ENCODE measurements at regions not wholly inside any gene's neighbourhood (a gene's known extent, or its start where the extent isn't known, plus 50 kb on each side); places are given as distances from the start of the nearest gene placed in this dataset.

- Histone ChIP-seq H3K9me3 (ENCODE audit: low read length) (no peaks in the 10 kb centered on the region), H3K27ac (ENCODE audit: low read depth, low read length, poor library complexity, severe bottlenecking) (no peak overlapping the region), H3K79me2 (ENCODE audit: insufficient read depth, low read length) (no peaks in the 10 kb centered on the region), H3K9ac (ENCODE audit: low read length) (no peak overlapping the region), H3K36me3 (ENCODE audit: insufficient read depth, low read length) (no peaks in the 10 kb centered on the region), H3K27me3 (ENCODE audit: insufficient read depth, low read length) (no peaks in the 10 kb centered on the region), H3K9me2 (ENCODE audit: low read depth, low read length) (no peaks in the 10 kb centered on the region), H3K4me1 (ENCODE audit: insufficient read depth, low read length, severe bottlenecking) (no peaks in the 10 kb centered on the region), H3K4me2 (ENCODE audit: low read length) (no peak overlapping the region), H3K4me3 (ENCODE audit: low read depth, low read length, poor library complexity, severe bottlenecking) (no peak overlapping the region), H4K20me1 (ENCODE audit: insufficient read depth, low read length) (no peaks in the 10 kb centered on the region), H3F3A (ENCODE audit: insufficient read depth, low read length) (no peaks in the 10 kb centered on the region), H2AFZ (ENCODE audit: low read length) (no peak overlapping the region)
- no peak for TF ChIP-seq EZH2 (IDR thresholded peaks at IDR 0.05; ENCODE audit: borderline replicate concordance, low read length)
- no peak for TF ChIP-seq CTCF (IDR thresholded peaks at IDR 0.05; ENCODE audit: low read length)
Observed at GRCh38 chr11:25899617-25900160, 432.2 kb upstream of the ANO3 start.

GRCh38 chr11:25900814-25901213 lies 431.1 kb upstream of the ANO3 start:
- Histone ChIP-seq H3K27me3 (ENCODE audit: insufficient read depth, low read length) (no peaks in the 10 kb centered on the region), H2AFZ (ENCODE audit: low read length) (no peak overlapping the region), H3K9me2 (ENCODE audit: low read depth, low read length) (no peaks in the 10 kb centered on the region), H3K9me3 (ENCODE audit: low read length) (no peaks in the 10 kb centered on the region), H3K4me1 (ENCODE audit: insufficient read depth, low read length, severe bottlenecking) (no peaks in the 10 kb centered on the region), H4K20me1 (ENCODE audit: insufficient read depth, low read length) (no peaks in the 10 kb centered on the region), H3K79me2 (ENCODE audit: insufficient read depth, low read length) (no peaks in the 10 kb centered on the region), H3F3A (ENCODE audit: insufficient read depth, low read length) (no peaks in the 10 kb centered on the region), H3K4me2 (ENCODE audit: low read length) (no peak overlapping the region), H3K27ac (ENCODE audit: low read depth, low read length, poor library complexity, severe bottlenecking) (no peak overlapping the region), H3K9ac (ENCODE audit: low read length) (no peak overlapping the region), H3K36me3 (ENCODE audit: insufficient read depth, low read length) (no peaks in the 10 kb centered on the region), H3K4me3 (ENCODE audit: low read depth, low read length, poor library complexity, severe bottlenecking) (no peak overlapping the region)
- TF ChIP-seq CTCF (IDR thresholded peaks at IDR 0.05; ENCODE audit: low read length), result no peak
- TF ChIP-seq EZH2 (IDR thresholded peaks at IDR 0.05; ENCODE audit: borderline replicate concordance, low read length), result no peak

GRCh38 chr11:25901415-25901814 lies 430.5 kb upstream of the ANO3 start:
- H4K20me1 ChIP-seq (ENCODE audit: insufficient read depth, low read length), result no peaks in the 10 kb centered on the region
- H3K36me3 ChIP-seq (ENCODE audit: insufficient read depth, low read length), result no peaks in the 10 kb centered on the region
- no peaks in the 10 kb centered on the region for H3K27me3 ChIP-seq (ENCODE audit: insufficient read depth, low read length)
- no peak overlapping the region for H3K9ac ChIP-seq (ENCODE audit: low read length)
- H3K27ac ChIP-seq (ENCODE audit: low read depth, low read length, poor library complexity, severe bottlenecking), result no peak overlapping the region
- H2AFZ ChIP-seq (ENCODE audit: low read length), result no peak overlapping the region
- H3K4me1 ChIP-seq (ENCODE audit: insufficient read depth, low read length, severe bottlenecking), result no peaks in the 10 kb centered on the region
- no peak overlapping the region for H3K4me3 ChIP-seq (ENCODE audit: low read depth, low read length, poor library complexity, severe bottlenecking)
- H3K4me2 ChIP-seq (ENCODE audit: low read length), result no peak overlapping the region
- no peaks in the 10 kb centered on the region for H3F3A ChIP-seq (ENCODE audit: insufficient read depth, low read length)
- TF ChIP-seq EZH2 (IDR thresholded peaks at IDR 0.05; ENCODE audit: borderline replicate concordance, low read length) (no peak), CTCF (IDR thresholded peaks at IDR 0.05; ENCODE audit: low read length) (no peak)
- no peaks in the 10 kb centered on the region for H3K79me2 ChIP-seq (ENCODE audit: insufficient read depth, low read length)
- no peaks in the 10 kb centered on the region for H3K9me3 ChIP-seq (ENCODE audit: low read length)
- H3K9me2 ChIP-seq (ENCODE audit: low read depth, low read length), result no peaks in the 10 kb centered on the region
